ENCODE measurements at regions not wholly inside any gene's neighbourhood (a gene's known extent, or its start where the extent isn't known, plus 50 kb on each side); places are given as distances from the start of the nearest gene placed in this dataset.

DNA sequence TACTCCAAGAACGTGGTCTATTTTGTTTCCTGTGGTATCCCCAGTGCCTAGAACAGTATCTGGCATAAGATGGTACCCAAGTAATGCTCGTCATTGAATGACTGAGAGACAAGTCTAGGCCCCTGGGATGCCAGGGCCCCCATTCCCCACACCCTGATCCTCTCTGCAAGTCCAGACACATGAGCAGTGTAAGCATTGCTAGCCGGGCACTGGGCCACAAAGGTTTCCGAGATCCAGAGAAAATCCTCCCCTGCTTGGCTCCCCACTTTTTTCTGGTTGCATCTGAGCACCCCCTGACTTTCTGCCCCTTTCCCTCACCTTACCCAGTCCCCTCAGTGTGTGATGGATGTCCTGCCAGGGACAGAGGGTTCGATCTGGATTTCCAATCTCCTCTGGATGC is 160.1 kb upstream of the NECTIN1 start:
- H3K27me3 ChIP-seq (ENCODE audit: control insufficient read depth, insufficient read depth, low read length): peaks cover 25% of the 10 kb centered on the region
- no peak overlapping the region for H4K91ac ChIP-seq (ENCODE audit: insufficient read depth, low read depth, low read length)
- no peaks in the 10 kb centered on the region for H3K9me3 ChIP-seq (ENCODE audit: control insufficient read depth, insufficient read depth, low read length)
- no peak overlapping the region for H2AFZ ChIP-seq (replicated peaks; ENCODE audit: low read length, poor library complexity)
- no peak overlapping the region for H3K9ac ChIP-seq (ENCODE audit: low read depth, low read length)
- no peak overlapping the region for H2BK120ac ChIP-seq (ENCODE audit: low read depth, low read length)
- no peak overlapping the region for H2BK20ac ChIP-seq (ENCODE audit: low read depth, low read length)
- BruUV-seq (replicated peaks): no TSS peak
- H3K27ac ChIP-seq (ENCODE audit: insufficient read depth, low read length): no peak overlapping the region
- no peak overlapping the region for H2BK15ac ChIP-seq (ENCODE audit: low read depth, low read length)
- H3K14ac ChIP-seq (replicated peaks; ENCODE audit: low read depth, low read length): no peak overlapping the region
- WGBS, 2 experiments (ENCODE audit: extremely low coverage in 2 of 2, insufficient read length in 1 of 2): no CpG with 5 or more reads among the region's 5 CpGs
- ATAC-seq (ENCODE audit: low read depth) (no peak), DNase-seq (no peak)
- H3K23ac ChIP-seq (ENCODE audit: low read depth, low read length): no peak overlapping the region
- H3K79me1 ChIP-seq (ENCODE audit: low read depth in 1 of 2, low read length in 2 of 2): no peaks in the 10 kb centered on the region
- dilution Hi-C loops (cut with HindIII; ENCODE audit: low sequenced_read_pairs, unreplicated experiment) (no loop called here), in situ Hi-C loops (cut with MboI; ENCODE audit: low sequenced_read_pairs) (no loop called here), intact Hi-C loops (cut with micrococcal nuclease) (no loop called here)
- no peak overlapping the region for H3K4me3 ChIP-seq (ENCODE audit: insufficient read depth, low read depth, low read length)
- H3K18ac ChIP-seq (ENCODE audit: low read depth, low read length): no peak overlapping the region
- H2AK5ac ChIP-seq (ENCODE audit: low read depth, low read length): no peak overlapping the region
- H3K56ac ChIP-seq (ENCODE audit: extremely low read depth, insufficient read depth, low read length): no peak overlapping the region
- TF ChIP-seq RAD21 (IDR thresholded peaks at IDR 0.05; ENCODE audit: low read length) (no peak), RCOR1 (IDR thresholded peaks at IDR 0.05; ENCODE audit: insufficient replicate concordance, low read length) (no peak), USF2 (IDR thresholded peaks at IDR 0.05; ENCODE audit: low read depth, low read length) (no peak), MXI1 (IDR thresholded peaks at IDR 0.05; ENCODE audit: borderline replicate concordance, low read depth, low read length) (no peak), POLR2A (IDR thresholded peaks at IDR 0.05; ENCODE audit: low read depth, low read length) (no peak), BHLHE40 (IDR thresholded peaks at IDR 0.05; ENCODE audit: low read depth, low read length) (no peak), NFE2L2 (IDR thresholded peaks at IDR 0.05; ENCODE audit: low read depth, low read length) (no peak), MAFK (IDR thresholded peaks at IDR 0.05; ENCODE audit: low read depth, low read length) (no peak), CTCF (conservative IDR thresholded peaks at IDR 0.05; ENCODE audit: low read depth, low read length) (no peak), FOS (IDR thresholded peaks at IDR 0.05; ENCODE audit: low read depth, low read length) (no peak), CHD1 (IDR thresholded peaks at IDR 0.05; ENCODE audit: low read depth, low read length) (no peak), MAZ (IDR thresholded peaks at IDR 0.05; ENCODE audit: borderline replicate concordance, low read depth, low read length) (no peak), RFX5 (IDR thresholded peaks at IDR 0.05; ENCODE audit: low read depth, low read length) (no peak), SMC3 (IDR thresholded peaks at IDR 0.05; ENCODE audit: low read depth, low read length) (no peak), CEBPB (IDR thresholded peaks at IDR 0.05; ENCODE audit: low read depth, low read length) (no peak)
- TF ChIP-seq, protein P1, sequence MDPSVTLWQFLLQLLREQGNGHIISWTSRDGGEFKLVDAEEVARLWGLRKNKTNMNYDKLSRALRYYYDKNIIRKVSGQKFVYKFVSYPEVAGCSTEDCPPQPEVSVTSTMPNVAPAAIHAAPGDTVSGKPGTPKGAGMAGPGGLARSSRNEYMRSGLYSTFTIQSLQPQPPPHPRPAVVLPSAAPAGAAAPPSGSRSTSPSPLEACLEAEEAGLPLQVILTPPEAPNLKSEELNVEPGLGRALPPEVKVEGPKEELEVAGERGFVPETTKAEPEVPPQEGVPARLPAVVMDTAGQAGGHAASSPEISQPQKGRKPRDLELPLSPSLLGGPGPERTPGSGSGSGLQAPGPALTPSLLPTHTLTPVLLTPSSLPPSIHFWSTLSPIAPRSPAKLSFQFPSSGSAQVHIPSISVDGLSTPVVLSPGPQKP (IDR thresholded peaks at IDR 0.05; ENCODE audit: borderline replicate concordance, low read depth, low read length): no peak
- ChIA-PET POLR2A (ENCODE audit: unreplicated experiment) (no interaction called here), CTCF (no interaction called here)
- no peak overlapping the region for H4K8ac ChIP-seq (ENCODE audit: low read depth in 2 of 2, low read length in 2 of 2)
- no peak overlapping the region for H3K4ac ChIP-seq (ENCODE audit: low read depth, low read length)
- no peaks in the 10 kb centered on the region for H3K4me1 ChIP-seq (ENCODE audit: control insufficient read depth, insufficient read depth, low read length)
- no peak overlapping the region for H2AK9ac ChIP-seq (replicated peaks; ENCODE audit: low read depth, low read length, poor library complexity)
- no peak overlapping the region for H2BK5ac ChIP-seq (ENCODE audit: low read depth, low read length, poor library complexity, severe bottlenecking)
- no peaks in the 10 kb centered on the region for H4K20me1 ChIP-seq (ENCODE audit: insufficient read depth, low read length)
- H3K4me2 ChIP-seq (ENCODE audit: low read depth, low read length): no peak overlapping the region
- no peaks in the 10 kb centered on the region for H3K9me1 ChIP-seq (ENCODE audit: insufficient read depth, low read length)
- no peaks in the 10 kb centered on the region for H3K36me3 ChIP-seq (ENCODE audit: control insufficient read depth, insufficient read depth, low read length)
- H4K5ac ChIP-seq (ENCODE audit: low read depth, low read length): no peak overlapping the region

Data from IMR-90 (cell line).